GM12878 (cell line): ENCODE measurements at regions not wholly inside any gene's neighbourhood (a gene's known extent, or its start where the extent isn't known, plus 50 kb on each side); places are given as distances from the start of the nearest gene placed in this dataset.

Experiments used
- ATAC-seq: fragments of 200-7000 bp; cut with Tn5 transposase; 3 replicates; pipeline ENCODE4 v1.9.1; 2020; ENCODE audit warnings: mild to moderate bottlenecking, moderate library complexity
- BruUV-seq: library from RNA; stranded (reverse); fragments of 400-500 nt; replicated peaks from 2 replicates; lab custom pipeline; 2021; lab: Mats Ljungman, UMichigan
- CTCF ChIA-PET: fragments of 300-600 bp; sonication (Branson Sonifier 250); formaldehyde crosslinking; extraction: SDS; loops from one replicate; lab custom pipeline; 2021; ENCODE audit warnings: inconsistent platforms; lab: Yijun Ruan, JAX
- POLR2A ChIA-PET: fragments of 350-600 bp; formaldehyde crosslinking; extraction: SDS; loops from one replicate; lab custom pipeline; 2021; ENCODE audit warnings: inconsistent platforms; lab: Charles Lee
- RAD21 ChIA-PET: fragments of 300-600 bp; sonication (Branson Sonifier 250); formaldehyde crosslinking; loops from one replicate; lab custom pipeline; 2023; ENCODE audit warnings: antibody characterized with exemption; ENCODE audit not compliant: unreplicated experiment; lab: Charles Lee
- SMC1A ChIA-PET: fragments of 300-600 bp; sonication (Branson Sonifier 250); formaldehyde crosslinking; loops from one replicate; lab custom pipeline; 2023; ENCODE audit not compliant: unreplicated experiment, uncharacterized antibody; lab: Charles Lee
- DNase-seq: peaks from one replicate; pipeline ENCODE4 v3.0.0-alpha.2; 2011; ENCODE audit warnings: low read depth, low spot score
- FAIRE-seq: peaks from 3 replicates; lab custom pipeline; 2011; peaks lifted over from hg19 to GRCh38; lab: Jason Lieb, UNC
- H2AFZ ChIP-seq: 2 replicates; pipeline ENCODE4 v1.6.0; 2011; ENCODE audit warnings: low read depth, low read length, control low read depth; ENCODE audit not compliant: control insufficient read depth
- H3K27ac ChIP-seq: 2 replicates; pipeline ENCODE4 v1.5.1; 2011; ENCODE audit warnings: control low read depth; ENCODE audit not compliant: control insufficient read depth, insufficient read depth
- H3K27me3 ChIP-seq, 2 experiments: replicated peaks in 1 of 2; 2 replicates each; pipeline versions ENCODE4 v1.6.0 to v1.6.1; 2011; ENCODE audit warnings: low read length in 1 of 2; ENCODE audit not compliant: control insufficient read depth in 2 of 2, insufficient read depth in 2 of 2
- H3K36me3 ChIP-seq, 2 experiments: 2 replicates each; pipeline ENCODE4 v1.5.1; 2011; ENCODE audit warnings: low read length in 1 of 2; ENCODE audit not compliant: control insufficient read depth in 2 of 2, insufficient read depth in 2 of 2
- H3K4me1 ChIP-seq: 2 replicates; pipeline ENCODE4 v1.6.1; 2011; ENCODE audit warnings: mild to moderate bottlenecking, low read length, moderate library complexity, mixed read lengths; ENCODE audit not compliant: control insufficient read depth, insufficient read depth
- H3K4me2 ChIP-seq: 2 replicates; pipeline ENCODE4 v1.6.0; 2011; ENCODE audit warnings: control low read depth; ENCODE audit not compliant: control insufficient read depth, insufficient read depth
- H3K4me3 ChIP-seq: fragments of 200-600 bp; sonication (generic); 2 replicates; pipeline ENCODE4 v1.5.1; 2016
- H3K79me2 ChIP-seq: 2 replicates; pipeline ENCODE4 v1.6.0; 2011; ENCODE audit warnings: low read length; ENCODE audit not compliant: control insufficient read depth, insufficient read depth
- H3K9ac ChIP-seq: 2 replicates; pipeline ENCODE4 v1.8.0; 2011; ENCODE audit warnings: low read length, control low read depth, mixed read lengths; ENCODE audit not compliant: control insufficient read depth, insufficient read depth
- H3K9me3 ChIP-seq: replicated peaks from 3 replicates; pipeline ENCODE4 v1.5.1; 2011; ENCODE audit warnings: mild to moderate bottlenecking, low read length; ENCODE audit not compliant: control insufficient read depth, insufficient read depth
- H4K20me1 ChIP-seq: 2 replicates; pipeline ENCODE4 v1.6.0; 2011; ENCODE audit not compliant: control insufficient read depth, insufficient read depth
- BRCA1 ChIP-seq: IDR thresholded peaks from 2 replicates; pipeline ENCODE4 v1.6.1; 2011; ENCODE audit warnings: low read depth, low read length, improper control_type of control experiment
- NR2C2 ChIP-seq: IDR thresholded peaks from 2 replicates; pipeline ENCODE4 v1.6.1; 2011; ENCODE audit warnings: borderline replicate concordance, low read depth; ENCODE audit not compliant: control insufficient read depth, insufficient read length
- POLR2A ChIP-seq: IDR thresholded peaks from 2 replicates; pipeline ENCODE4 v1.6.1; 2011; ENCODE audit warnings: low read depth, mild to moderate bottlenecking, low read length
- POU2F2 ChIP-seq: IDR thresholded peaks from 3 replicates; pipeline ENCODE4 v1.6.1; 2011; ENCODE audit warnings: low read depth, mild to moderate bottlenecking, low read length, borderline replicate concordance
- REST ChIP-seq: IDR thresholded peaks from 2 replicates; pipeline ENCODE4 v1.6.1; 2012; ENCODE audit warnings: mild to moderate bottlenecking, low read depth, low read length
- SREBF2 ChIP-seq: IDR thresholded peaks from 2 replicates; pipeline ENCODE4 v1.6.1; 2012; ENCODE audit warnings: mild to moderate bottlenecking, low read length
- WGBS: methylation state at CpG from one replicate; pipeline ENCODE4 v1.1.6; 2016; ENCODE audit warnings: low lambda C conversion rate; ENCODE audit not compliant: insufficient replicate concordance, insufficient coverage; ENCODE audit errors: missing lambda C conversion rate; 5-methylcytosine and 5-hydroxymethylcytosine counted together
- in situ Hi-C: fragments of 300-500 bp; cut with MboI; formaldehyde crosslinking; loops from 9 replicates; pipeline ENCODE4 v1.14.3; 2018; ENCODE audit warnings: mixed read lengths
- intact Hi-C: fragments of 100-400 bp; cut with micrococcal nuclease; formaldehyde crosslinking; loops from one replicate; pipeline ENCODE4 v1.14.2; 2022; ENCODE audit not compliant: unreplicated experiment
- TF ChIP-seq, protein P1 (sequence below), 3 experiments: IDR thresholded peaks in 2 of 3; conservative IDR thresholded peaks in 1 of 3; 2 replicates each; pipeline ENCODE4 v1.5.1; 2011; ENCODE audit warnings: low read depth in 3 of 3, low read length in 3 of 3, mild to moderate bottlenecking in 3 of 3, control low read depth in 2 of 3, moderate library complexity in 2 of 3, inconsistent platforms in 1 of 3, mixed read lengths in 1 of 3; ENCODE audit not compliant: control insufficient read depth in 2 of 3, insufficient read depth in 1 of 3; ENCODE audit errors: extremely low read depth in 1 of 3
- TF ChIP-seq, protein P2 (sequence below): IDR thresholded peaks from 2 replicates; pipeline ENCODE4 v1.6.1; 2012; ENCODE audit warnings: low read depth, low read length, improper control_type of control experiment

DNA sequence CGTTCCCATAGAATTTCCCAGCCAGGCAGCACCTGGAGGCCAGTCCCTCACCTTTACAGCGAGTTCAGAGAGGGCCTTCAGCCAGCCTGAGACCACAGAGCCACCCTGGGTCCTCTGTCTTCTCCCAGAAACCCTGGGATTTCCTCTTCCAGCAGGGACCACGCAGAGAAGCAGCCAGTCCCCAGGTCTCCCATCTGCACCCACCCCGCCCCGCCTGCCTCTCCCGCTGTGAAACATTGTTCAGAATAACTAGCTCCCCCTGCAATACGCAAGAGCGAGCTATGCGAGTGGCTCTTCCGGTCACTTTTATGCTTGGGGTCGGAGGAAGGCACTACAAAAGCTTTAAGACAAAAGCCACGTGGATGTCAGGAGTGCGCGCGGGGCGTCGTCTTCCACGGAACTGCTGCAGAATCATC is 77.8 kb downstream of the SERPINA3 start:
- no peak overlapping the region for H3K9ac ChIP-seq
- no peak for FAIRE-seq
- no TSS peak for BruUV-seq
- no peak overlapping the region for H2AFZ ChIP-seq
- H3K36me3 ChIP-seq = no peaks in the 10 kb centered on the region
- no peak overlapping the region for H3K4me3 ChIP-seq
- ChIA-PET POLR2A (no interaction called here), RAD21 (interaction anchor here (1.1 to 1.4 kb wide), 3 partner anchors 392 to 523 kb away, joined by 3 read pairs; no protein-coding TSS in a partner anchor), CTCF (interaction anchor here (0.7 to 2.3 kb wide), 9 partner anchors 9 to 737 kb away, joined by 3 to 6 read pairs (median 3); no protein-coding TSS in a partner anchor), SMC1A (interaction anchor here (0.6 to 1.1 kb wide), 3 partner anchors 10 to 738 kb away, joined by 3 to 5 read pairs (median 3); no protein-coding TSS in a partner anchor)
- WGBS = 15% methylated on average over 18 of the region's 18 CpGs
- in situ Hi-C loops = loop anchor here (10.0 to 25.0 kb wide), 2 partner anchors 505 to 697 kb away; no protein-coding TSS in a partner anchor
- H3K4me2 ChIP-seq = no peak overlapping the region
- no peak for ATAC-seq
- no peaks in the 10 kb centered on the region for H3K79me2 ChIP-seq
- no peaks in the 10 kb centered on the region for H4K20me1 ChIP-seq
- H3K27me3 ChIP-seq = peaks cover 0 to 2% of the 10 kb centered on the region in 2 experiments; a peak in 1 of 4 replicates
- H3K9me3 ChIP-seq = no peaks in the 10 kb centered on the region
- no peaks in the 10 kb centered on the region for H3K4me1 ChIP-seq
- no peak for DNase-seq
- intact Hi-C loops = loop anchor here (2.0 to 10.0 kb wide), 2 partner anchors 405 to 507 kb away; no protein-coding TSS in a partner anchor
- no peak overlapping the region for H3K27ac ChIP-seq
- TF ChIP-seq, protein P1, sequence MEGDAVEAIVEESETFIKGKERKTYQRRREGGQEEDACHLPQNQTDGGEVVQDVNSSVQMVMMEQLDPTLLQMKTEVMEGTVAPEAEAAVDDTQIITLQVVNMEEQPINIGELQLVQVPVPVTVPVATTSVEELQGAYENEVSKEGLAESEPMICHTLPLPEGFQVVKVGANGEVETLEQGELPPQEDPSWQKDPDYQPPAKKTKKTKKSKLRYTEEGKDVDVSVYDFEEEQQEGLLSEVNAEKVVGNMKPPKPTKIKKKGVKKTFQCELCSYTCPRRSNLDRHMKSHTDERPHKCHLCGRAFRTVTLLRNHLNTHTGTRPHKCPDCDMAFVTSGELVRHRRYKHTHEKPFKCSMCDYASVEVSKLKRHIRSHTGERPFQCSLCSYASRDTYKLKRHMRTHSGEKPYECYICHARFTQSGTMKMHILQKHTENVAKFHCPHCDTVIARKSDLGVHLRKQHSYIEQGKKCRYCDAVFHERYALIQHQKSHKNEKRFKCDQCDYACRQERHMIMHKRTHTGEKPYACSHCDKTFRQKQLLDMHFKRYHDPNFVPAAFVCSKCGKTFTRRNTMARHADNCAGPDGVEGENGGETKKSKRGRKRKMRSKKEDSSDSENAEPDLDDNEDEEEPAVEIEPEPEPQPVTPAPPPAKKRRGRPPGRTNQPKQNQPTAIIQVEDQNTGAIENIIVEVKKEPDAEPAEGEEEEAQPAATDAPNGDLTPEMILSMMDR (IDR thresholded peaks at IDR 0.05 in 2 of 3, conservative IDR thresholded peaks at IDR 0.05 in 1 of 3; ENCODE audit: control insufficient read depth in 2 of 3, extremely low read depth in 1 of 3, insufficient read depth in 1 of 3, low read depth in 3 of 3, low read length in 3 of 3) = no peak
- TF ChIP-seq, protein P2, sequence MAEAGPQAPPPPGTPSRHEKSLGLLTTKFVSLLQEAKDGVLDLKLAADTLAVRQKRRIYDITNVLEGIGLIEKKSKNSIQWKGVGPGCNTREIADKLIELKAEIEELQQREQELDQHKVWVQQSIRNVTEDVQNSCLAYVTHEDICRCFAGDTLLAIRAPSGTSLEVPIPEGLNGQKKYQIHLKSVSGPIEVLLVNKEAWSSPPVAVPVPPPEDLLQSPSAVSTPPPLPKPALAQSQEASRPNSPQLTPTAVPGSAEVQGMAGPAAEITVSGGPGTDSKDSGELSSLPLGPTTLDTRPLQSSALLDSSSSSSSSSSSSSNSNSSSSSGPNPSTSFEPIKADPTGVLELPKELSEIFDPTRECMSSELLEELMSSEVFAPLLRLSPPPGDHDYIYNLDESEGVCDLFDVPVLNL = no peak
- TF ChIP-seq NR2C2 (no peak), REST (no peak), POU2F2 (no peak), SREBF2 (no peak), BRCA1 (no peak), POLR2A (no peak)
- TF ChIP-seq, all 136 proteins: peak for 0
